ENCODE measurements at regions not wholly inside any gene's neighbourhood (a gene's known extent, or its start where the extent isn't known, plus 50 kb on each side); places are given as distances from the start of the nearest gene placed in this dataset.
"Not testable (repeated sequence)": the region's sequence is repeated elsewhere in the genome, so short reads cannot be mapped to it uniquely, and the experiment has no call there.

- TF ChIP-seq CTCF, POLR2A (IDR thresholded peaks at IDR 0.05): not testable (repeated sequence)
These were observed 85.1 kb upstream of the CCDC180 start for GRCh38 chr9:97222393-97222792.
